SH-SY5Y (cell line): ENCODE measurements at regions not wholly inside any gene's neighbourhood (a gene's known extent, or its start where the extent isn't known, plus 50 kb on each side); places are given as distances from the start of the nearest gene placed in this dataset.

Experiments used
- GATA2 ChIP-seq: IDR thresholded peaks from 2 replicates; pipeline ENCODE4 v1.6.1; 2011; ENCODE audit warnings: mild to moderate bottlenecking, low read depth, low read length
- GATA3 ChIP-seq: IDR thresholded peaks from 2 replicates; pipeline ENCODE4 v1.6.1; 2011; ENCODE audit warnings: low read depth, mild to moderate bottlenecking, low read length, moderate library complexity

DNA sequence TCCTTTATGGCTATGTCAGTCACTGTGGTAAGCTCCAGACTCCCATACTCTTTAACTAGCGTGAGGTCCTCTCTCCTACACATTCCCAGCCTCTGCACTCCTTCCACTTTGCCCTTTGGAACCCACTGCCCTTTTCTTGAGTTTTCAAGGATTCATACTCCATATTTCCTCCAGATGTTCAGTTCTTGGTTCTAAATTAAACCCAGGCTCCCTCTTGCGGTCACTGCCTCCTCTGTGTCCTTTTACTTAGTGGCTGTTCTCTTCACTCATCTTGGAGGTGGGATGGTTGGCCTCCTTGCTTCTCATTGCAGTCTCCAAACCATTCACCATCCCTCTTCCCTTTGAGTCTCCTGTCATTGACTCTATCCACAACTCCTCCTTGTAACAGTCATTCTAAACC lies 208.1 kb downstream of the TGFB2 start:
- TF ChIP-seq GATA3, result no peak
- no peak for TF ChIP-seq GATA2
